A673 (cell line): ENCODE measurements at regions not wholly inside any gene's neighbourhood (a gene's known extent, or its start where the extent isn't known, plus 50 kb on each side); places are given as distances from the start of the nearest gene placed in this dataset.

Experiments used
- EZH2 ChIP-seq: fragments of 200-600 bp; sonication (generic); IDR thresholded peaks from 2 replicates; pipeline ENCODE4 v1.6.1; 2017; ENCODE audit warnings: borderline replicate concordance, low read depth, mild to moderate bottlenecking, mixed read lengths, antibody characterized with exemption, low read length; ENCODE audit not compliant: poor library complexity, severe bottlenecking
- TF ChIP-seq, protein P1 (sequence below): fragments of 300-800, 200-600 bp; sonication (generic); conservative IDR thresholded peaks from 2 replicates; pipeline ENCODE4 v1.5.1; 2017; ENCODE audit warnings: low read depth, mild to moderate bottlenecking, antibody characterized with exemption, low read length, moderate library complexity, mixed read lengths

GRCh38 chr15:31973197-31973596, 57.1 kb upstream of the CHRNA7 start:
- TF ChIP-seq, protein P1, sequence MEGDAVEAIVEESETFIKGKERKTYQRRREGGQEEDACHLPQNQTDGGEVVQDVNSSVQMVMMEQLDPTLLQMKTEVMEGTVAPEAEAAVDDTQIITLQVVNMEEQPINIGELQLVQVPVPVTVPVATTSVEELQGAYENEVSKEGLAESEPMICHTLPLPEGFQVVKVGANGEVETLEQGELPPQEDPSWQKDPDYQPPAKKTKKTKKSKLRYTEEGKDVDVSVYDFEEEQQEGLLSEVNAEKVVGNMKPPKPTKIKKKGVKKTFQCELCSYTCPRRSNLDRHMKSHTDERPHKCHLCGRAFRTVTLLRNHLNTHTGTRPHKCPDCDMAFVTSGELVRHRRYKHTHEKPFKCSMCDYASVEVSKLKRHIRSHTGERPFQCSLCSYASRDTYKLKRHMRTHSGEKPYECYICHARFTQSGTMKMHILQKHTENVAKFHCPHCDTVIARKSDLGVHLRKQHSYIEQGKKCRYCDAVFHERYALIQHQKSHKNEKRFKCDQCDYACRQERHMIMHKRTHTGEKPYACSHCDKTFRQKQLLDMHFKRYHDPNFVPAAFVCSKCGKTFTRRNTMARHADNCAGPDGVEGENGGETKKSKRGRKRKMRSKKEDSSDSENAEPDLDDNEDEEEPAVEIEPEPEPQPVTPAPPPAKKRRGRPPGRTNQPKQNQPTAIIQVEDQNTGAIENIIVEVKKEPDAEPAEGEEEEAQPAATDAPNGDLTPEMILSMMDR: no peak
- TF ChIP-seq EZH2: no peak
